AG04449 (cell line): ENCODE measurements at regions not wholly inside any gene's neighbourhood (a gene's known extent, or its start where the extent isn't known, plus 50 kb on each side); places are given as distances from the start of the nearest gene placed in this dataset.

Source experiments
- CTCF ChIA-PET: fragments of 350-600 bp; formaldehyde crosslinking; extraction: SDS; loops from one replicate; lab custom pipeline; 2021; ENCODE audit warnings: antibody characterized with exemption; lab: Yijun Ruan, JAX
- POLR2A ChIA-PET: fragments of 400-600, 350-600 bp; formaldehyde crosslinking; extraction: SDS; loops from one replicate; lab custom pipeline; 2020; ENCODE audit warnings: antibody characterized with exemption, inconsistent platforms; lab: Yijun Ruan, JAX
- DNase-seq: peaks from one replicate; pipeline ENCODE4 v3.0.0-alpha.2; 2010; ENCODE audit warnings: low read depth, low spot score
- H3K4me3 ChIP-seq: 2 replicates; pipeline ENCODE4 v1.5.1; 2011; ENCODE audit warnings: low read depth, mild to moderate bottlenecking, control low read depth, low read length
- CTCF ChIP-seq: IDR thresholded peaks from one replicate; pipeline ENCODE4 v1.5.1; 2011; ENCODE audit warnings: mild to moderate bottlenecking, moderate library complexity, low read length, control low read depth, inconsistent platforms; ENCODE audit not compliant: insufficient read depth; ENCODE audit errors: missing control alignments

DNA sequence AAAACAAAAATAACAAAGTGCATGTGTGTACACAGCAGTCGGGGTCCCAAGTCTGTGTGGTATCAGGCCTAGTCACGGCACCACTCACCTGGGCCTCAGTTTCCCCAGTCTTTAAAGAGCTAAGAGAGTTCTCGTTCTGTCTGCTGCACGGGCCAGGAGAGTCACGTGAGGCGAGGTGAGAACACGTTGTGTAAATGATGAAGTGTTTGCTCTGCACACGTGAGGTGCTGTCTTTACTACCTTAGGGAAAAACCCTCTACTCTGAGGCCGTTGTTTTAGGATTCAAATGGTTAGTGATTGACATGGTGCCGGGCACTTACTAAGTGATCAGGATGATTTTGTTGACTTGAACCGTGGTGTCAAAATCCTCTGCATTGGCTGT is 86.5 kb upstream of the PPARA start:
- DNase-seq, result no peak
- ChIA-PET CTCF (interaction anchor here (1.1 kb wide), 2 partner anchors 28 to 70 kb away, joined by 4 to 5 read pairs; no protein-coding TSS in a partner anchor), POLR2A (no interaction called here)
- no peak for TF ChIP-seq CTCF
- H3K4me3 ChIP-seq, result no peak overlapping the region

- TF ChIP-seq CTCF, result no peak
- CTCF ChIA-PET, result interaction anchor here (0.9 to 1.7 kb wide), 2 partner anchors 9 to 58 kb away, joined by 3 to 4 read pairs; no protein-coding TSS in a partner anchor
- POLR2A ChIA-PET, result no interaction called here
- no peak overlapping the region for H3K4me3 ChIP-seq
- no peak for DNase-seq
Measured at GRCh38 chr22:46064228-46064965, 85.9 kb upstream of the PPARA start.

DNA sequence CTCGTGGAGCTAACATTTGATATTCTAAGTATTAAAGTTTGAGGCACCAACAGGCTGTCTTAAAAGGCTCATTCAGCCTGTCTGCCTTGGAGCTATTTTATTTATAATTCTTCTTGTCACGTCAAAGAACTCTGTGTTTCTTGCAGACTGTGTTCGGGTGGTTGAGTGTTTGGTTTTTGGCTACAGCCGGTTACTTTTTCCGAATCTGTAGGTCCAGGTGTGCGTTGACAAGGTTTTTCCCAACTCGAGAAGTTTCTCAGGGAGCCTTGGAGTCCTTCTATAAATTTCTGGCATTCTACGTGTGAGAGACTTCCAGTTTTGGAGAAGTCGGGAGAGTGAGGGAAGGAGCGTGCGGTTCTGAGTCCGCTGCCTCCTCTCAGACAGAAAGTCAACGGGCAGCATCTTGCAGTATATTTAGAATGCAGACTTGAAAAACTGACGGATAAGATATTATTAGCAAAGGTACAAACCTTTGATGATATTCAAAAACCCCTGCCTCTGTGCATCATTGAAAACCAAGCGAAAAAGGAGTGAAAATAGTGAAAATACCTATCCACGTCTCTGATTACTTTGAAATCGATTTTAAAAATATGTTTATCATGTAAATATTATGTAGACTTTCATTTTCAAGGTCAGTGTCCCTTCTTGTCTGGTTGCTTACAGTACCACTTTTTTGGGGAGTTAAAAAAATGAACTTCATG is 85.2 kb upstream of the PPARA start:
- ChIA-PET POLR2A (no interaction called here), CTCF (interaction anchor here (0.8 to 1.7 kb wide), 3 partner anchors 10 to 71 kb away, joined by 3 to 4 read pairs (median 4); no protein-coding TSS in a partner anchor)
- TF ChIP-seq CTCF, result no peak
- H3K4me3 ChIP-seq, result no peak overlapping the region
- no peak for DNase-seq

- no peak for TF ChIP-seq CTCF
- no peak overlapping the region for H3K4me3 ChIP-seq
- DNase-seq, result no peak
- ChIA-PET CTCF (interaction anchor here (0.8 to 1.7 kb wide), 3 partner anchors 53 to 71 kb away, joined by 4 read pairs; no protein-coding TSS in a partner anchor), POLR2A (no interaction called here)
Measured at GRCh38 chr22:46065691-46066454, 84.5 kb upstream of the PPARA start.

- DNase-seq, result no peak
- no peak for TF ChIP-seq CTCF
- POLR2A ChIA-PET, result no interaction called here
- CTCF ChIA-PET, result interaction anchor here (1.6 kb wide), 1 partner anchor 54 kb away, joined by 4 read pairs; no protein-coding TSS in a partner anchor
- no peak overlapping the region for H3K4me3 ChIP-seq
Measured at GRCh38 chr22:46066691-46067090, 83.6 kb upstream of the PPARA start.
